DMS114 treated with DMSO at 0.1 percent for 48 hours (cell line): ENCODE measurements at regions not wholly inside any gene's neighbourhood (a gene's known extent, or its start where the extent isn't known, plus 50 kb on each side); places are given as distances from the start of the nearest gene placed in this dataset.

Source experiments
- DNase-seq: peaks from one replicate; lab custom pipeline; 2025; ENCODE audit not compliant: unreplicated experiment; lab: John Stamatoyannopoulos, UW

- no peak for DNase-seq
Measured at GRCh38 chr16:17877821-17878360, 407.1 kb upstream of the XYLT1 start.

GRCh38 chr16:17866996-17867395, 396.2 kb upstream of the XYLT1 start:
- no peak for DNase-seq

DNA sequence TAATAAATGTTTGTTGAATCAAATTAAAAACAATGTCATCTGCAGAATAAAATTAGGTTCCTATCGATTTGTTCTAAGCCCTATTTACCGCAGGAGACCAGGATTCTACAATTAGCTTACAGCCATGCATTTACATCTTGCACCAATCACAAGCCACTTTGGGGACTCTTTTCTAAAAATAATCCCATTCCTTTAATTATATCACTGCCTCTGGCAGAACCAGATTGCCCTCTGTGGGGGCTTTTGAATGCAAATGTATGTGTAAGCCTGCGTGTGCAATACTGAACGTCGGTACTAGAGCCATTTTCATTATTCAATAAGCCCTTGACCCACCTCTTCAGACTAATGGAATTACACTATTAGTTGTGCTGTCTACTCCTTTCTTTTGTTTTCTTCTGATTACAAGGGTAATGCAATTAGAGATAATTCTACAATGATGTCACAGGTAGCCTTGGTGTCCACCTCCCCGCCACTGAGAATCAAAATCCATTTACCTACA, 391.3 kb upstream of the XYLT1 start:
- DNase-seq: no peak

DNA sequence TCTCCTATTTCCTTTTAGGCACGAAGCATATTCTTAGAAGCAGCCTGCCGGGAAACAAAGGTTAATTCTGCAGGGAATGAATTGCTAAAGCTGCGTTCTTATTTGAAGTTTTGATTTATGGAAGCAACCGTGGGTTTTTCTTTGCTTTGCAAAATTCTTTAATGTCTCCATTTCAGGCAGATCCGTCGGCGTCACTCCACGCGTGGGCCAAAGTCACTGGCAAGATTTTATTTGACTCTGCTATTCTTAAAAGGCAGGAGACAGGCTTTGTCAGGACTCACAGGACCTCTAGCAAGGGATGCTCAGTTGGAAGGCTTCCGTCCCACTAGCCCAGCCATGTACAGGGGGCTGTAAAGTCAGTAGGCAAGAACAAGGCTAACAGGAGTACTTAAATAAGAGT, 387.3 kb upstream of the XYLT1 start:
- no peak for DNase-seq

GRCh38 chr16:17853958-17854357, 383.2 kb upstream of the XYLT1 start:
- no peak for DNase-seq

DNA sequence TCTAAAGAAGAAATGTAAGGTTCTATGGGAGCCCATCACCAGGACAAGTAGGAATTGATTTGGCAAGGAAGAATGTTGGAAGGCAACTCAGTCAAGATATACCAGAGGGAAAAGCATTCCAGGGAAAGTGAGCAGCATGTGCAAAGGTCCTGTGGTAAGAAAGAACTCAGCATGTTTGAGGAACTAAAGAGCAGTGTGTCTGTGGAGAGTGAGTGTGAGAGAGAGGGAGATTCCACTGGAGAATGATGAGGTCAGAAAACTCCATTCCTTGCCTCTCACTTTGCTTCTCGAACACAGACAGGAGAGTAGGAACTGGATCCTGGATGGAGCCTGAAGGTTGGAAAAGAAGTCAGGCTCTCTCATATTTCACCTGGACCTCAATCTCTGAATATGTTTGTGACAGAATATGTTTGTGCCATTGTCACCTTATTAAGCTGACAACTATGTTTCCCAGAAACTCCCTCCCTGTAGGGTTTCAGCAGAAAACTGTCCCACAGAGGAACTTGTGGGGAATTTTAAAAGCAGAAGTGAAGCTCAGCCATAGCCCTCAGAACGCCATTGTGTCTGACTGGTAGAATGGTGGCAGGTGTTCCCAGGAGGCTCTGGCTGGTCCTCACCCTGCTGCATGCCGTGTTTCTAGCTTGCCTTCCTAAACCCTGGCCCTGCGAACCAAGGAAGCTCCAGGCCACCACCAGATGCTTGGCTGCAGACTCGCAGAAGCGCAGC, 382.4 kb upstream of the XYLT1 start:
- no peak for DNase-seq

DNA sequence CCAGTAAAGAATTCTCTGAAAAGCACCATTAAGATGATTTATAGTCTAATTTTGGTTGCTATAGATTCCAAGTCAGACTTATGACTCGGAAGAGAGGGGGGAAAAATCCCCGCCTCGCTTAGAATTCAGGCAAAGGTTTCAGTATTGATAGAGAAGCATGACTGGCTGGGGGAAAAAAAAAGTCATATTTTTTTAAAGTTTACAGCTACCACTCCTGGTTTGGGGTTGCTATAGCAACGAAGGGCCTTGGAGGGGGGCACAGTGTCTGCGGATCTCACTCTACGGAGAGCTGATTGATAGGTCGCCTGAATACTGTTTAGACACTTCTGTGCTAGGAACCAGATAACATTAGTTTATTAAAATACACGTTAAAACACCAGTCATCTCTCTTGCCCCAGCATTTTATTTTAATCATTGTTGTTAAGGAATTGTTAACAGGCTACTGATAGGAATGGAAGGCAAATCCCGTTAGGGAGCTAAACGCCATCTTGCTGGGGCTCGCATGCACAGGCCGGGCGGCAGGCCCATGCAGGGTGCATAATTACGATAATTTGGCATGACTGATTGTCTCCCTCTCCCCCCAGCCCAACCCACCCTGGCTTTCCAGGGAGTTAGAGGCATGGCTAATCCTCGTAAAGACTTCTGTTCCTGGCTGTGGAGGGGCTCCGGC, 380.0 kb upstream of the XYLT1 start:
- no peak for DNase-seq

GRCh38 chr16:17847234-17847795, 376.6 kb upstream of the XYLT1 start:
- DNase-seq: no peak

DNA sequence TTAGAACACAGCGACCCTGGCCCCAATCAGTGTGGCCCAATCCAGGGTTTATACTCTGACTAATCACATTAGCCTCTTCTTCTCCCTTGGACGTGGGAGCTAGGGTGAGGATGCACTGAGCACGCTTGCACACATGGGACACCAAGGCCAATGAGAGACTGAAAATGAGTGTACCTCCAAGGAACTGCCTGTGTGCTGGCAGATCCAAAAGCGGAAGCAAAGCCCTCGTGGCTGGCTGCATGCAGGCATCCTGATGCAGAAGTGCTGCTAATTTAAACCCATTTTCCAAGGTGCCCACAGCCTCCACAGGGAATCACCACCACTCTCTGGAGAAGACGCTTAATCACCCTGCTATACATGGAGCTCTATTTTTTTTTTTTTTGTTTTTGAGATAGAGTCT, 375.3 kb upstream of the XYLT1 start:
- no peak for DNase-seq

DNA sequence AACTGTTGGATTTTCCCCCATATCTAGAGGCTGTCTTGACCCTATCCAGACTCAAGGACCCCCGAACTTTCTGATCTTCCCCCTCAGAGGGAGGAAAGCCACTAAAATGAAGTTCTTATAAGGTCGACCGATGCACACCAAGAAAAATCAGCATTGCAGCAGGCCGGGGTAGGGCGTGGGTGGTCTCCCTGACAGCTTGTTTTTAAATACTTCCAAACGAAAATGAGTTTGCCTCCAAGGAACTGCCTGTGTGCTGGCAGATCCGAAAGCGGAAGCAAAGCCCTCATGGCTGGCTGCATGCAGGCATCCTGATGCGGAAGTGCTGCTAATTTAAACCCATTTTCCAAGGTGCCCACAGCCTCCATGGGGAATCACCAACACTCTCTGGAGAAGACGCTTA, 374.3 kb upstream of the XYLT1 start:
- DNase-seq: no peak

DNA sequence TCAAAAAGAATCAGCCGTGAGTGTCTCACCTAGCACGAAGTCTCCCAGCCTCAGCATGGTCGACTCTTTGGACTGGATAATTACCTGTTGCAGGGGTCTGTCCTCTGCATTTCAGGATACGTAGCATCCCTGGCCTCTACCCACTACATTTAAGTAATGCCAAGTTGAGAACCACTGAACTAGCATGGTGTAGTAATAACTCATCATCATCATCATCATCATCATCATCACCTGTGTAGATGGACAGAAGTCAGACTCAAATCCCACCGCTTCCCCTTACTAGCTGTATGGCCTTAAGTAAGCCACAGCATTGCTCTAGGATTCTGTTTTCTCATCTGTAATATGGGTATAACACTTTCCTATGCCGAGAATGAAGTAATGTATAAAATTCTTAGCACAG, 373.1 kb upstream of the XYLT1 start:
- no peak for DNase-seq

DNA sequence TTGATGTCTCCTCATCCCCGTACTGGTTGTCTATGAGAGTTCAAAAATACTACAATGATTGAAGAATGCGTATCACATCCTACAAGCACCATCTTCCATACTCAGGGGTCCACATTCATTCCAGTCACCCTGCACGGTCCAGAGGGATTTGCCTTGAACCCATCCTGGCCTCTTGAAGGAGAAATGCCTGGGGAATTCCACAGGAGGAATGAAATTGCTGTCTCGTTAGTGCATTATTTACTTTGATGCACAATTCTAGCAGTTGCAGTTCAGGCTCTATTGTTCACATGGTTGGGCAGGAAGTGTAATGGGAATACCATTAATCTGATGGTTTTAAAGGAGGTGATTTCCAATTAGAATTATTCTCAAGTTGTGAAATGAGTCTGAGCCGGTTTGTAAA, 369.1 kb upstream of the XYLT1 start:
- no peak for DNase-seq

DNA sequence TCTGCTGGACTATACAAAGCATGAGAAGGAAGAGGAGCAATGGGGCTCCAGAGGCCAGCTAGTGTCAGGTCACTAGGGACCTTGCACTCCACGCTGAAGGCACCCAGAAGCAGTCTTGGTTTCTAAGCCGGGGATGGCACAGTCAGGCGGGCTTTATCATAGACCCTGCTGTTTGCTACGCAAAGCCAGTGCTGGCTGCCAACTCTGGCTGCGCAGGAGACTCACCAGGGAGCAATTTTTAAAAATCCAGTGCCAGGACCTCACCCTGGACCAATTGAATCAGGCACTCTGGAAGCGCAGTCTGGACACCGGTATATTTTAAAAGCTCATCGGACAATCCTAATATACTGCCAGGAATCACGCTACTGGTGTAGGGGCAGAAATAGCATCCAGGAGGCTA, 368.5 kb upstream of the XYLT1 start:
- no peak for DNase-seq

GRCh38 chr16:17836868-17837602, 366.3 kb upstream of the XYLT1 start:
- DNase-seq: no peak

DNA sequence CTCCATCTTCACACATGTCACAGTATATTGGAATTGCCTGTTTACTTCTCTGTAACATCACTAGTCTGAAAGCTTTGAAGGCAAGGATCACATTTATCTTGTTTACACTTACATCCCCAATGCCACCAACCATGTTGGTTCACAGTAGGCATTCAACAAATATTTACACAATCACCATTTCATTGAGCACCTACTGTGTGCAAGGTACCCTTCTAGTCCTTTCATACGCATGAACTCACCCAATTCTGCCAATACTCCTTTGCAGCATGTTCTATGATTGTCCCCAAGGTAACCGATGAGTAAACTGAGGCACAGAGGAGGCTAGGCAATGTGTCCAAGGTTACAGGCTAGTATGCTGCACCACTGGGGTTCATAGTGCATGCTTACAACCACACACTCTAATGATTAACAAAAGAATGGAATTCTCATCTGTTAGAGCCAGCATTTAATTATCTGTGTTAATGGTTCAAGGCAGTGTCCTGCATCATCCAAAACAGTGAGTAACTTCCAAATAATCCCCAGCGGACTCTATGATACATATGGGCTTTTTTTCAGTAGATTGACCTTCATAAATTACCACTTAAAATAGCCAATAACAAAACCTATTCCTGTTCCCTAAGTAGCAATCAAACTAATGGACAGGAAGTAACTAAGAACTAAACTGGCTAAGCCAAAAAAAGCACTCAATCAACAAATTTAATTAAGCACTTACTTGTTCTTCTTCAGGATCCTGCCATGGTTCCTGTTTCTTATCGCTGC, 364.5 kb upstream of the XYLT1 start:
- no peak for DNase-seq

DNA sequence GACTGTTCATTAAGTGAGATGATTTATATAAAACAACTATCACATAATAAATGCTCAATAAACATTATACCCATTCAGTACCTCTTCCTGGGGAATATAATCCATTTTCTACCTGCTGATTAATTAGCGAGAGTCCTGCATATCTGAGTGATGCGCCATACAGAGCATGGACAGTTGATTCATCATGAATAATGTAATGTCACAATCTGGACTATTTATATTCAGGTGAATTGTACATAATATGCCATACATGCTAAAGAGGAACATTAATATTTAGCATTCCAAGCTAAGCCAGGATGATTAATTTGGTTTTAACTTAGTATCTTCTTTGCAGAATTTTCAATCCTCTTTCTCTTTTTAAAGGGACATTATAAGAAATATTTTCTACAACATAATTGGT, 362.0 kb upstream of the XYLT1 start:
- DNase-seq: no peak

GRCh38 chr16:17831330-17831729, 360.6 kb upstream of the XYLT1 start:
- DNase-seq: no peak

DNA sequence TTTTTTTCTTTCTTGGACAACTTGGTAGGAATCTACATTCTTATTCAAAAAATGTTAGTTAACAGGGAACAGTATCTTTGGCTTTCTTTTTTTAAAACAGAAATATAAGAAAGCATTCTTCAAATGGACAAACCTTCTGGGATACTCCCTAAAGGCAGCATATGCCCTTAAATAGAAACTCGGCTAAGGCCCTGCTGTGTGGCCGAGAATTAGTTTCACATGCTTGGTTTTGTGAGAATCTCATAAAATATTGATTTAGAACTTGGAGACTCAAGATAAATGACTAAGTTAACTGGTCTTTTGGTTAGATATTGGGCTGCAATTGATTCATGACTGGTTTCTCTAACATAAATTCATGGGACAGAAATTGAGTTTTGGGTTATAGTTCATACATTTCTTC, 359.9 kb upstream of the XYLT1 start:
- no peak for DNase-seq

- no peak for DNase-seq
Measured at GRCh38 chr16:17829811-17830210, 359.1 kb upstream of the XYLT1 start.

DNA sequence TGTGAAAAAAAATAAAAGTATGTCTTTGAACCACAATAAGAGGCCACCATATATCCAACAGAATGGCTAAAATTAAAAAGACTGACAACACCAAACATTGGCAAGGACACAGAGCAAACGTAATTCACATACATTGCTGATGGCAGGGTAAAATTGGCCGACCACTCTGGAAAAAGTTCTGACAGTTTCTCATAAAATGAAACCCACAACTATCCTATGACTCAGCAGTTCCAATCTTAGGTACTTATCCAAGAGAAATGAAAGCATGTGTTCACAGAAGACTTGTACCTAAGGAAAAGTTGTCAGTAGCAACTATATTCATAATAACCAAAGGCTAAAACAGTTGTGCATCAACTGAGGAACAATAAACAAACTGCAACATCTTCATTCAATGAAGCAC, 357.3 kb upstream of the XYLT1 start:
- DNase-seq: no peak

GRCh38 chr16:17827313-17827712, 356.6 kb upstream of the XYLT1 start:
- DNase-seq: no peak
